GM21576 (cell line): ENCODE measurements at regions not wholly inside any gene's neighbourhood (a gene's known extent, or its start where the extent isn't known, plus 50 kb on each side); places are given as distances from the start of the nearest gene placed in this dataset.
"Not testable (repeated sequence)": the region's sequence is repeated elsewhere in the genome, so short reads cannot be mapped to it uniquely, and the experiment has no call there.

ENCODE experiments used
- ATAC-seq: cut with Tn5 transposase; IDR thresholded peaks from one replicate; pipeline ENCODE4 v1.9.1; 2021; ENCODE audit warnings: mild to moderate bottlenecking, moderate library complexity; ENCODE audit not compliant: unreplicated experiment

DNA sequence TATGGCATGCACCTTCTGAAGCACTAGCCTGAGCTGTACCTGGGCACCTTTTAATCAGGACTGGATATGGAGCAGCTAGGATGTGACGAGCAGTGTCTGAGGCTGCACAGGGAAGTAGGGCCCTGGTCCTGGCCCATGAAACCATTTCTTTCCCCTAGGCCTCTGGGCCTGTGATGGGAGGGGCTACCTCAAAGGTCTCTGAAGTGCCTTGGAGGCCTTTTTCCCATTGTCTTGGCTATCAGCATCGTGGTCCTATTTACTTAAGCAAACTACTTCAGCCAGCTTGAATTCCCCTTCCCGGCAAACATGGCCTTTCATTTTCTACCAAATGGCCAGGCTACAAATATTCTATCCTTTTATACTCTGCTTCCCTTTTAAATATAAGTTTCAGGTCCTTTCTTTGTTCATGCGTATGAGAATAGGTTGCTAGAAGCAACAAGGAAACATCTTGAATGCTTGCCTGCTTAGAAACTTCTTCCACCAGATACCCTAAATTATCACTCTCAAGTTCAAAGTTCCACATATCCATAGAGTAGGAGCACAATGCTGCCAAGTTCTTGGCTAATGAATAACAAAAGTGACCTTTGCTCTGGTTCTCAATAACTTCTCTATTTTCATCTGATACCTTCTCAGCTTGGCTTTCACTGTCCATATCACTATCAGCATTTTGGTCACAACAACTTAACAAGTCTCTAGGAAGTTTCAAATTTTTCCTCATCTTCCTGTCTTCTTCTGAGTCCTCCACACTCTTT is 673.1 kb downstream of the HTR1B start:
- no peak for ATAC-seq

DNA sequence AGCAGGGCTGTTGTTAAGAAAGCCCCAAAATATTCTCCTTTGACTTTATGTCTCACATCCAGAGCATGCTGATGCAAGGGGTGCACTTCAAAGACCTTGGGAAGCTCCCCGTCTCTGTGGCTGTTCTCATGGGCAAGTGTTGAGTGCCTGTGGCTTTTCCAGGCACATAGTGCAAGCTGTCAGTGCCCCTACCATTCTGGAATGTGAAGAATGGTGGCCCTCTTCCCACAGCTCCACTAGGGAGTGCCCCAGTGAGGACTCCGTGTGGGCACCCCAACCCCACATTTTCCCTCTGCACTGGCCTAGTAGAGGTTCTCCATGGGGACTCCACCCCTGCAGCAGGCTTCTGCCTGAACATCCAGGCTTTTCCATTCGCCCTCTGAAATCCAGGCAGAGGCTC is 673.7 kb downstream of the HTR1B start:
- no peak for ATAC-seq

DNA sequence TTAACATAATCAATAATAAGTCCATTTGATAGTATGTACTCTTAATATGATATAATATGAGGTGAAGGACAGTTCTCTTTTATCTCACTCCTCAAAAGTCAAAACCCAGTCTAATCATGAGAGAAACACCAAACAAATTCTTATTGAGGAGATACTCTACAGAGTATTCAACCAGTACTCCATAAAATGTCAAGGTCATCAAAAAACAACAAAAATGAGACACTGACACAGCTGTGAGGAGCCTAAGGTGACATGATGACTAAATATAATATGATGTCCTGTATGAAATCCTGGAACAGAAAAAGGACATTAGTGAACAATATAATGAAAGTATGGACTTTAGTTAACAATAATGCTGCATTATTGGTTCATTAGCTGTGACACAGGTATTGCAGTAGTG is 675.1 kb downstream of the HTR1B start:
- ATAC-seq, result no peak

DNA sequence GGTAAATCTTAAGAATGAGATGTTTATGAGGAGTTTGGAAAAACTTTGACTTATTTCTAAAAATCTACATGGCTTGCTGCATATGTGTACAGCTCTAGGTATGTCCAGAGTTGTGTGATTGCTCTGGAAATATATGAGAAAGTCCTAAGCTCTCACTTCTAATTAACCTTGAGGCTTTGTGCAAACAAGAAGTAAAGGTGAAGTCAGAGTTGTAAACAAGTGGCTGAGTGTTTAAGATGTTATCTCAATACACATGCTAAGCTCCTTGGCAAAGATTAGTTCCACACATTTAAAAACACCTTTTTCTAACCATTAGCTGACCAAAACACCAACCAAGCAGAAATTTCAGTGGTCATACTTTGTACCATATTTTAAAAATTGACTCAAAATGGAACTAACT is 684.2 kb downstream of the HTR1B start:
- ATAC-seq, result no peak

DNA sequence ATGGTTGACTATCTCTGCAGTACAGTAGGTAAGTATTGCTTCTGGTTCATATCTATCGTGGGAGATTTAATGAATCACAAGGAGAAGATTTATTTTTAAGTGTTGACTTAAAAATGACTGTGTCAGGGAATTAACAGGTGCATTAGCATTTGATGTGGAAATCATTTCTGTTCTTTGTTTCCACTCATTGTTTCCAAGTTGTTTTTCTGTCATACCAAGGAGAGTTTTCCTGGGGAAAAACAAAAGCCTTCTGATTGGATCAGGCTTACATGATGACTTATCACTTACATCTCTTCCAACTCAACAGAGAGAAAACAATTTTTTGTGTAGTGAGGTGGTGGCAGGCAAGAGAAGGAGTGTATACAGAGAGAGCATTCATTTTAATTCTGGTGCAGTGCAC is 686.4 kb downstream of the HTR1B start:
- ATAC-seq, result no peak

DNA sequence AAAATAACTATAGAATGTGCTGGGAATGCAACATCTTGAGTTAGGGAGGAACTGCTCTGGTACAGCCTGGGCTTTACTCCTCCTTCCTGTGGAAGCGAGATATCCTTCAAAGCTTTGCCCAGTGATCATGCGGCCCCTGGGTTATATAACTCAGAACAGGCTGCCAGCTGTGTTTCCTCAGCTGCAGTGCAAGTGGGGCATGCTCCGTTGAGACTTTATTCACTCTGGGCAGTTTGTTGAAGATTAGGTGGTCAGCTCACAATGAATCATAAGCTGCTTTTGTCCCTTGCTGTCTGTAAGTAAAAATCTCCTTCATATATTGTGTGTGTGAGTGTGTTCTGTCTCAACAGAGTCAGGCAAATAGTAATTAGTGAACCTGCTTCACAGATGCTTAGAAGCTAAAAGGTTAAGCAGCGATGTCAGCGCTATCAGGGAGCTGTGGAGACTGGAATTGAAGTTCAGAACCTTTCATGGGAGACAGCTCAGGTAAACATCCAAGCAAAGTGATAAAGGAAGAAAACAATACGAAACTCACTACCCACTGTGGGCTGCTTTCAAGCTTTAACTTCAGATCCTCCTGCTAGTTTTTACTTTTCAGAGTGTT is 688.4 kb downstream of the HTR1B start:
- no peak for ATAC-seq

DNA sequence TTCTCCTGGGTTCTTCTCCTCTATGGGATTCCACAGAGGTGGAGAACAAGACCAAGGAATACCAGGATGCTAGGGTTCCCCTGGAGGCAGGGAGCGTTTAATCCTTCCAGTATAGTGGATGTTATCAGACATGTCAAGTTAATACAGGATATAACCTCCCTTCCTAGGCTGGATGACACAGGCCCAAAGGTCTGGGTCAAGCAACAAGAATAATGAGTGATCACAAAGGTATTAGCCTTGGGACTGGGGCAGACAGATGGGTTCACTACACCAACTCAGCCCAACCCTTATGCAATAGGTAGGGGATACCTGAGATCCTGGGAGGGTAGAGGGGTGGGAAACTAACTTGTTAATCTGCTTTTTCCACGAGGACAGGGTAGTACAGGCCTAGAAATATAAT is 690.3 kb downstream of the HTR1B start:
- no peak for ATAC-seq

DNA sequence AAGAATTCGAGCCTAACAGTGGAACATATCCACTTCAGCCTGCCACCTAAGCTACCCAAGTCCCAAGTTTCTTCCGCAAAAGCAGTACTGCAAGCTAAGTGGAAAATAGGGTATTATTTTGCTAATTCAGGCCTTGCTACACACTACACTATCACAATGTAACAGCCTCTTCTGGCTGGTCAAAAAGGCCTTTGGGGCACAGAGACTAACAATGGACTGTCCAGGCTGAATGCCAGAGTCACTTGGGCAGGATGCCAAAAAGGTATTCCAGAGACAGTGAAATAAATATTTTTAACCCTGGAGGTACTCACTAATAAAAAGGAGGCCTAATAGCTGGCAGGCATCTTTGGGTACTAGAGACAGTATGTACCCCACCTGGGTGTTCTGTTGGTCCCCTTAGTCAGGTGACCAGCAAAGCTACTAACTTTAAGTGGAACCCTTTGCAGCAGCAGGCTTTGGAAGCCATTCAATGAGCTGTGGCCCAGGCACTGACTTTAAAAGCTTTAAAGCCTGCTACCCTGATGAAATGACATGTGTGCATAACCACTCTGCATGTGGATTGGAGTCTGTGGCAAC is 692.1 kb downstream of the HTR1B start:
- no peak for ATAC-seq

DNA sequence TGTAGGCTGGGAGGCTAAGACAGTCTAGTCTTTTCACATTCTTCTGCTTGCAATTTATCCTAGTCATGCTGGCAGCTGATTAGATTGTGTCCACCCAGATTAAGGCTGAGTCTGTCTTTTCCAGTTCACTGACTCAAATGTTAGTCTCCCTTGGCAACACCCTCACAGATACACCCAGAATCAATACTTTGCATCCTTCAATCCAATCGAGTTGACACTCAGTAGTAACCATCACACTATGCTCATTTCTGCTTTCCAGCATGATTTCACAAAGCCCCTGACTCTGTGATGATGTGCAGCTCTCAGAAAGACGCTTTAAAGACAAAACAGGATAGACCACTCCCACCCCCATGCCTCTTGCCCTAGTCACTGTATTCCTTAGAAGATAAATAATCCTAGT is 693.0 kb downstream of the HTR1B start:
- ATAC-seq, result no peak

DNA sequence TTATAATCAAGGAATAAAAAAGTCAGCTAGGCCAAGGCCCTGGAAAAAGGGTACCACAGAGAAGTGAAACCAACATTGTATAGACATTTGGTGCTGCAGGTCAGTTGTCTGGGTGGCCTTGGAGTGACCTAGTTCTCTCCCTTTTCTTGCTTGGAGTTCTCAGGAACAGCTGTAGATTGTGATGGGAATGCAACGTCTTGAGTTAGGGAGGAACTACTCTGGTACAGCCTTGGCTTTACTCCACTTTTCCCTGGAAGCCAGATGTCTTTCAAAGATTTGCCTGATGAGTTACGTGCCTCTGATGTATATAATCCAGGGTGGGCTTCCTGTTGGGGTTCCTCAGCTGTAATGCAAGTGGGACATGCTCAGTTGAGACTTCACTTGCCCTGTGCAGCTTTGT is 694.7 kb downstream of the HTR1B start:
- ATAC-seq, result no peak

DNA sequence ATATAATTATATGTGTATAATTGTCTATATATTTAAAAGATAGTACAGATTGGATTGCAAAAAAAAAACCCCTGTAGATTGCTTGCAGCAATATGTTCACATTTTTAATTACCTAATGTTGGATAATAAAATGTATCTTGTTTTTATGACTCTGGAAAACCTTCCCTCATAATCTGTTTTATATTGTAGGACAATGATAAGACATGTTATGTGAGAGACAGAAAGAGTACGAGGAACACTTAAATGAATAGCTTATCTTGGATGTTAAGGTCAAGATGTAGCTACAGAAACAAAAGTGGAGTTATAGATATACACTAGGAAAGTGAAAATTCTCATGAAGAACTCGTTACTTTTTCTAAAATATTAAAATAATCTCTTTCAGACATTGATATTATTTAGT is 691.6 kb upstream of the IMPG1 start:
- ATAC-seq, result no peak

DNA sequence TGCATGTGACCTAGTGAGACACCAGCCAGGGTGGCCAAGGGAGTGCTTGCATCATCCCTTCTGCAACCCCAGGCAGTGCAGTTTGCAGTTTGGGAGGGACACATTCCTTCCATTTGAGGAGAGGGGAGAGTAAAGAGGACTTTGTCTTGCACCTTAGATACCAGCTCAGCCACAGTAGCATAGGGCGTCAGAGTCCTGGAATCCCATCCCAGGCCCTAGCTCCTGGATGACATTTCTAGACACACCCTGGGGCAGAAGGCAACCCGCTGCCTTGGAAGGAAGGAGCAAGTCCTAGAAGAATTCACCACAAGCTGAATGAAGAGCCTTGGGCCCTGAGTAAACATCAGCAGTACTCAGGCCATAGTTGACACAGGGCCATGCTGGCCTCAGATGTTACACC is 680.4 kb upstream of the IMPG1 start:
- no peak for ATAC-seq

DNA sequence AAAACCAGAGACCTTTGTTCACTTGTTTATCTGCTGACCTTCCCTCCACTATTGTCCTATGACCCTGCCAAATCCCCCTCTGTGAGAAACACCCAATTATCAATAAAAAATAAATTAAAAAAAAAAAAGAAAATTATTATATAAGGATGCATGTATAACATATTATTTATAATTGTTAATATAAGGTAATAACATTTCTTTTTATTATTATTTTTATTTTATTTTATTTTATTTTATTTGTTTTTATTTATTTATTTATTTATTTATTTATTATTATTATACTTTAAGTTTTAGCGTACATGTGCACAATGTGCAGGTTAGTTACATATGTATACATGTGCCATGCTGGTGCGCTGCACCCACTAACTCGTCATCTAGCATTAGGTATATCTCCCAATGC is 672.9 kb upstream of the IMPG1 start:
- ATAC-seq, result not testable (repeated sequence)

DNA sequence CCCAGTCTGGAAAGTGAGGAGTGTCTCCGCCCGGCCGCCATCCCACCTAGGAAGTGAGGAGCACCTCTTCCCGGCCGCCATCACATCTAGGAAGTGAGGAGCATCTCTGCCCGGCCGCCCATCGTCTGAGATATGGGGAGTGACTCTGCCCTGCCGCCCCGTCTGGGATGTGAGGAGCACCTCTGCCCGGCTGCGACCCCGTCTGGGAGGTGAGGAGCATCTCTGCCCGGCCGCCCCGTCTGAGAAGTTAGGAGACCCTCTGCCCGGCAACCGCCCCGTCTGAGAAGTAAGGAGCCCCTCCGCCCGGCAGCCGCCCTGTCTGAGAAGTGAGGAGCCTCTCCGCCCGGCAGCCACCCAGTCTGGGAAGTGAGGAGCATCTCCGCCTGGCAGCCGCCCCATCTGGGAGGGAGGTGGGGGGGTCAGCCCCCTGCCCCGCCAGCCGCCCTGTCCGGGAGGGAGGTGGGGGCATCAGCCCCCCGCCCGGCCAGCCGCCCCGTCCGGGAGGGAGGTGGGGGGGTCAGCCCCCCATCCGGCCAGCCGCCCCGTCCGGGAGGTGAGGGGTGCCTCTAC is 671.8 kb upstream of the IMPG1 start:
- not testable (repeated sequence) for ATAC-seq

DNA sequence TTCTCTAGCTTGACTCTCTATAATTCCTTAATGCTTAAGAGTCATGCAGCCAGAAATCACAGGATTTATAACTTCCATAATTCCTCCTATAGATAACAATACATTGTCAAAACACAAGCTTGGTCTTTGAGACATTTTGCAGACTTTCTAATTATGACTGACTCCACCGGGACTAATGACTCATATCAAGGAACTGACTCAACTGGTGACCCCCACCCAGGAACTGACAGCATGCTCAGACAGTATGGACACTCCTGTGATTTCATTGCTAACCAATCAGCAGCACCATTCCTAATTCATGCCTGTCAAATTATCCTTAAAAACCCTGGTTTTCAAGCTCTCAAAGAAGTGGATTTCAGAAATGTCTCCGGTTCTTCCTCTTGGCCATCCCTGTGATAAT is 670.5 kb upstream of the IMPG1 start:
- ATAC-seq, result no peak

DNA sequence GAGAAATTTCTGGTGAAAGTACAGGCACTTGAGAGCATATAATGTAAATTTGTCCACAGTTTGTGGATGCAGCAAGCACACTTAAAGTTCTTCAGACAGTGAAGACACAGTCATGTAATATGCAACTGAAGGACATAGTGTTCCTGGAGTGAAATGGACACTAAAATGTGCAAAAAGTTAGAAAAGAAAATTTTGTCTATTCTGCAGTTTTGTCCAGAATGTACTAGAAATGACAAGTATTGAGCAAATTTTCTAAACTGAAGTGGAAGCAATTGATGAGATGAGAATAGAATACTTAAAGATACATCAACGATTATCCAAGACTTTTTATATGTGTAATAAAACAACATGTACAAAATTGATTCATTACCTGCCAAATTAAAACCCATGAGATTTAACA is 647.0 kb upstream of the IMPG1 start:
- no peak for ATAC-seq

DNA sequence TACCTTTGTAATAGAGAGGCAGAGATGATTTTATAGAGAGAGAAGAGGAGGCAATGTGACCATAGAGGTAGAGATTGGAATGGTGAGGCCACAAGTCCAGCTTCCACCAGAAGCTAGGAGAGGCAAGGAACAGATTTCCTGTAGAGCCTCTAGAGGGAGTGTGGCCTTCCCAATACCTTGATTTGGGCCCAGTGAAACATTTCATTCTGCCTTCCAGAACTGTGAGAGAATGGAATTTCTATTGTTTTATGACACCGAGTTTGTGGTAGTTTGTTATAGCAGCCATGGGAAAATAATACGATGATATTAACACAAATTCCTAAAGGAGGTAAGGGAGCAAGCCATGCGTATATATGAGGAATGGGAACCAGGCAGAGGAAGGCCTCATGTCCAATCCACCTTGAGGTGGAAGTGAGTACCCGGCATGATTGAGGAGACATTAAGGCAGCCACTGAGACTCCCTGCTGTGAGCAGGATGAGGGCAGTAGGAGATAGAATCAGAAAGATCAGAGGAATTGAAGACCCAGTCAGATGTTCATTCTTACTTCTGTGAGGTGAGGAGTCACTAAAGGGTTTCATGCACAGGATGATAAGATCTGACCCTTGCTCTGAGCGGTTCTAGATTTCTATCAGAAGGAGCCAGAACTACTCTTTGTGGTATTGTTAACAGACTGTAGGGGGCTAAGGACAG is 636.3 kb upstream of the IMPG1 start:
- ATAC-seq, result no peak

DNA sequence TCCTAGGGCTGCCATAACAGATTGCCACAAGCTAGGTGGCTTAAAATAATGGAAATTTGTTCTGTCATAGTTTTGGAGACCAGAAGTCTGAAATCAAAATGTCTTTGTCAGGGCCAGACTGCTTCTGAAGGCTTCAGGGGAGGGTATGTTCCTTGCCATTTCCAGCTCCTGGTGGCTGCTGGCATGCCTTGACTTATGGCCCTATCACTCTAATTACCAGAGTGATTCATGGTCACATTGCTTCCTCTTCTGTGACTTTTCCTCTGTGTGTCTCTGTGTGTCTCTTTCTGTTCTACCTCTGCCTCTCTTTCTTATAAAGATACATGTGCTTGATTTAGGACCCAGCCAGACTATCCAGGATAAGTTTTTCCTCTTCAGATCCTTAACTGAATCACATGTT is 635.2 kb upstream of the IMPG1 start:
- ATAC-seq, result no peak

DNA sequence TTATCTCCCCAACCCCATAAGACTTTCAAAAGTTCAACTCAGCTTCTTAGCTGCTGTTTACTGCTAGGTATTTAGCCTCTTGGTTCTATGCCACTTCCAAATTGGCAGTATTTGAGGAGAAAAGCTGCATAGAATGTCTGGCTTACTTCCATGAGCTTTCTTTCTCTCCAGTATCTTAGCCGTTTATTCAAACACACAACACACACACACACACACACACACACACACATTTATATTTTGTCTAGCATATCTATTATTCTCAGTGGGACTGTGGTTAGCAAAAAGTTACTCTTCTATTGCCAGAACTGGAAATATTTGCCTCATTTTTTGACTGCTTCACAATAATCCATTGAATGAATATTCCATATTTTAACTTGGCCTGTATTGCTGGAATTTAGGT is 634.2 kb upstream of the IMPG1 start:
- no peak for ATAC-seq

DNA sequence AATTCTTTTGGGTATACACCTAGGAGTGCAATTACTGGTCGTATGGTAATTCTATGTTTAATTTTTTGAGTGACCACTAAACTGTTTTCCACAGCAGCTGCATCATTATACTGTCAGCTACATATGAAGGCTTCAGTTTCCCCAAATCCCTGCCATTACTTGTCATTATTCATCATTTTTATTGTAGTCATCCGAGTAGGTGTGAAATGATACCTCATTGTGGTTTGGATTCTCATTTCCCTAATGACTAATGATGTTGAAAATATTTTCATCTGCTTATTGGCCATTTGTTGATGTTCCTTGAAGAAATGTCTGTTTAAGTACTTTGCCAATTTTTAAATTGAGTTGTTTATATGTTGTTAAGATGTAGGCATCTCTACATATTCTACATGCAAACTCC is 633.6 kb upstream of the IMPG1 start:
- no peak for ATAC-seq

DNA sequence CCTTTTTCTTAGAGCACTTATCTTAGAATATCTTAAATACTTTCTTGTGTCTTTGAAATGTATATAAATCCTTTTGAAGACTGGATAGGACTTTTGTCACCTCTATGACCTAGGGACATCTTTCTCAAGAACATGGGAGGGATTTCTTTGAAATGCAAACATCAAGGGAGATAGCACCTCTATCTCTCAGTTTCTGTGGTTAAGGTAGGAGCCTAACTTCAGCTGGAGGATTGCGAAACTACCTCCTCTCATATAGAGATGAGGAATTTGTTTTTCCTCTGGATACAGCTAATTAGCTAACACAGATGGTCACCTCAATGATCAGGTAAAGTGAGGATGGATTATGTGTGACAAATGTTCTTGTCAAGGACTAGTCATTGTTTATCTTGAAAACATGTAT is 631.3 kb upstream of the IMPG1 start:
- ATAC-seq, result no peak

DNA sequence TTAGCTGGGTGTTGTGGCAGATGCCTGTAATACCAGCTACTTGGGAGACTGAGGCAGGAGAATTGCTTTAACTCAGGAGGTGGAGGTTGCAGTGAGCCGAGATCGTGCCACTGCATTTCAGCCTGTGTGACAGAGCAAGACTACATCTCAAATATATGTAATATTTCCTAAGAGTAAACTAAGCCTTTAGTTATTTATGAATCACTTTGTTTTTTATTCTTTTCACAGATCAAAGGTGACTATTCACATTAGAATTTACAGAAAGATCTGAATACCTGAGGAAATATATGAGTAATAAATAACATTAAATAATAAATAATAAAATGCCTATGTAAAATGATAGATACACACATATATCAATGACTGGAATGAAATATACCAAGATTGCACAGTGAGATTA is 630.8 kb upstream of the IMPG1 start:
- ATAC-seq, result no peak
